H9 (cell line): ENCODE measurements at regions not wholly inside any gene's neighbourhood (a gene's known extent, or its start where the extent isn't known, plus 50 kb on each side); places are given as distances from the start of the nearest gene placed in this dataset.
A peak's percentile ranks its signal among the peaks of the same experiment; 100 is the strongest.
"Not testable (repeated sequence)": the region's sequence is repeated elsewhere in the genome, so short reads cannot be mapped to it uniquely, and the experiment has no call there.

Source experiments
- DNase-seq: peaks from one replicate; pipeline ENCODE4 v3.0.0-alpha.2; 2017
- H2AFZ ChIP-seq: one replicate; pipeline ENCODE4 v1.6.1; 2013; ENCODE audit warnings: mild to moderate bottlenecking, low read length, control low read depth, moderate library complexity
- H2AK5ac ChIP-seq: 2 replicates; pipeline ENCODE4 v1.6.1; 2013; ENCODE audit warnings: low read length, control low read depth, mixed read lengths; ENCODE audit not compliant: insufficient read length
- H2BK120ac ChIP-seq: one replicate; pipeline ENCODE4 v1.6.1; 2013; ENCODE audit warnings: low read depth, mild to moderate bottlenecking, low read length, control low read depth, inconsistent platforms; ENCODE audit not compliant: poor library complexity, severe bottlenecking
- H2BK12ac ChIP-seq: 2 replicates; pipeline ENCODE4 v1.6.1; 2013; ENCODE audit warnings: low read length, control low read depth, mixed read lengths, low read depth; ENCODE audit not compliant: insufficient read length
- H2BK15ac ChIP-seq: 2 replicates; pipeline ENCODE4 v1.6.1; 2013; ENCODE audit warnings: low read depth, low read length, control low read depth
- H2BK20ac ChIP-seq: one replicate; pipeline ENCODE4 v1.6.1; 2013; ENCODE audit warnings: low read depth, mild to moderate bottlenecking, low read length, control low read depth, inconsistent platforms; ENCODE audit not compliant: poor library complexity, severe bottlenecking
- H2BK5ac ChIP-seq: 2 replicates; pipeline ENCODE4 v1.6.1; 2013; ENCODE audit warnings: low read length, control low read depth, mixed read lengths; ENCODE audit not compliant: insufficient read length
- H3K14ac ChIP-seq: 2 replicates; pipeline ENCODE4 v1.6.1; 2013; ENCODE audit warnings: low read length, control low read depth; ENCODE audit not compliant: insufficient read depth
- H3K18ac ChIP-seq: 2 replicates; pipeline ENCODE4 v1.6.1; 2013; ENCODE audit warnings: low read depth, mild to moderate bottlenecking, mixed read lengths, low read length, control low read depth; ENCODE audit not compliant: insufficient read length
- H3K23ac ChIP-seq: 2 replicates; pipeline ENCODE4 v1.6.1; 2013; ENCODE audit warnings: low read length, control low read depth, mixed read lengths, low read depth; ENCODE audit not compliant: insufficient read length
- H3K23me2 ChIP-seq: 2 replicates; pipeline ENCODE4 v1.6.1; 2013; ENCODE audit warnings: low read depth, mild to moderate bottlenecking, mixed read lengths, low read length, control low read depth; ENCODE audit not compliant: insufficient read length, poor library complexity, severe bottlenecking
- H3K27ac ChIP-seq: 2 replicates; pipeline ENCODE4 v1.5.1; 2013; ENCODE audit warnings: low read length, control low read depth, mixed read lengths, low read depth; ENCODE audit not compliant: insufficient read length
- H3K27me3 ChIP-seq: 2 replicates; pipeline ENCODE4 v1.6.1; 2013; ENCODE audit warnings: low read length, control low read depth, inconsistent platforms; ENCODE audit not compliant: insufficient read depth
- H3K4ac ChIP-seq: 2 replicates; pipeline ENCODE4 v1.6.1; 2013; ENCODE audit warnings: low read depth, mild to moderate bottlenecking, control low read depth, inconsistent platforms, low read length, moderate library complexity
- H3K4me1 ChIP-seq: 2 replicates; pipeline ENCODE4 v1.6.1; 2013; ENCODE audit warnings: low read length, control low read depth, inconsistent platforms; ENCODE audit not compliant: insufficient read depth
- H3K4me2 ChIP-seq: 2 replicates; pipeline ENCODE4 v1.6.1; 2013; ENCODE audit warnings: low read length, control low read depth, mixed read lengths; ENCODE audit not compliant: insufficient read length, insufficient read depth
- H3K56ac ChIP-seq: 2 replicates; pipeline ENCODE4 v1.6.1; 2013; ENCODE audit warnings: low read depth, mild to moderate bottlenecking, mixed read lengths, low read length, control low read depth; ENCODE audit not compliant: insufficient read length
- H3K79me1 ChIP-seq: 2 replicates; pipeline ENCODE4 v1.6.1; 2013; ENCODE audit warnings: low read depth, mild to moderate bottlenecking, moderate library complexity, low read length, control low read depth, inconsistent platforms; ENCODE audit not compliant: insufficient read depth, poor library complexity, severe bottlenecking
- H3K79me2 ChIP-seq: 2 replicates; pipeline ENCODE4 v1.6.1; 2013; ENCODE audit warnings: low read length, control low read depth, inconsistent platforms; ENCODE audit not compliant: insufficient read depth
- H3K9ac ChIP-seq: 2 replicates; pipeline ENCODE4 v1.6.1; 2013; ENCODE audit warnings: low read length, control low read depth, mixed read lengths; ENCODE audit not compliant: insufficient read length; ENCODE audit errors: extremely low read depth
- H3K9me3 ChIP-seq: one replicate; pipeline ENCODE4 v1.6.1; 2013; ENCODE audit warnings: low read depth, low read length, inconsistent platforms; ENCODE audit not compliant: control insufficient read depth
- H3T11ph ChIP-seq: one replicate; pipeline ENCODE4 v1.6.1; 2013; ENCODE audit warnings: mild to moderate bottlenecking, low read length, control low read depth, inconsistent platforms
- H4K20me1 ChIP-seq: one replicate; pipeline ENCODE4 v1.6.1; 2013; ENCODE audit not compliant: control insufficient read depth, insufficient read length, insufficient read depth
- H4K5ac ChIP-seq: 2 replicates; pipeline ENCODE4 v1.6.1; 2013; ENCODE audit warnings: low read depth, mild to moderate bottlenecking, mixed read lengths, low read length, control low read depth; ENCODE audit not compliant: insufficient read length
- H4K8ac ChIP-seq: replicated peaks from 2 replicates; pipeline ENCODE4 v1.6.1; 2013; ENCODE audit warnings: low read length, control low read depth, mixed read lengths, low read depth; ENCODE audit not compliant: insufficient read length
- H4K91ac ChIP-seq: 2 replicates; pipeline ENCODE4 v1.6.1; 2013; ENCODE audit warnings: low read depth, mild to moderate bottlenecking, moderate library complexity, mixed read lengths, low read length, control low read depth; ENCODE audit not compliant: insufficient read length
- H3K27ac Mint-ChIP-seq, 3 experiments: 2 replicates in 2 of 3; 3 replicates in 1 of 3; pipeline ENCODE4 v1.8.0; 2020 to 2021; ENCODE audit warnings: mixed read lengths in 3 of 3, mild to moderate bottlenecking in 1 of 3, moderate library complexity in 1 of 3
- H3K27me3 Mint-ChIP-seq: 2 replicates; pipeline ENCODE4 v1.8.0; 2021; ENCODE audit warnings: low read depth, mild to moderate bottlenecking, moderate library complexity, mixed read lengths
- H3K36me3 Mint-ChIP-seq, 3 experiments: 2 replicates in 2 of 3; 3 replicates in 1 of 3; pipeline ENCODE4 v1.8.0; 2020 to 2021; ENCODE audit warnings: low read depth in 3 of 3, mixed read lengths in 3 of 3; ENCODE audit not compliant: insufficient read depth in 1 of 3
- H3K4me1 Mint-ChIP-seq, 2 experiments: 2 replicates each; pipeline ENCODE4 v1.8.0; 2020; ENCODE audit warnings: mixed read lengths in 2 of 2
- H3K4me3 Mint-ChIP-seq, 2 experiments: 2 replicates in 1 of 2; 3 replicates in 1 of 2; pipeline ENCODE4 v1.8.0; 2020 to 2021; ENCODE audit warnings: mild to moderate bottlenecking in 2 of 2, mixed read lengths in 2 of 2, moderate library complexity in 1 of 2
- H3K9me3 Mint-ChIP-seq, 2 experiments: 2 replicates in 1 of 2; 3 replicates in 1 of 2; pipeline ENCODE4 v1.8.0; 2020; ENCODE audit warnings: mild to moderate bottlenecking in 2 of 2, mixed read lengths in 2 of 2, moderate library complexity in 1 of 2
- CTCF ChIP-seq: fragments of 200-600 bp; sonication (generic); conservative IDR thresholded peaks from 3 replicates; pipeline ENCODE4 v1.8.0; 2021; ENCODE audit warnings: antibody characterized with exemption, mild to moderate bottlenecking
- WGBS: extraction: QIAGEN DNeasy Blood & Tissue Kit; methylation state at CpG from one replicate; pipeline ENCODE4 v1.1.7; 2013; ENCODE audit warnings: missing lambda C conversion rate, low lambda C conversion rate, mixed read lengths; ENCODE audit not compliant: insufficient read length; ENCODE audit errors: extremely low coverage; 5-methylcytosine and 5-hydroxymethylcytosine counted together

GRCh38 chr4:4107411-4108107, 119.2 kb downstream of the OTOP1 start:
- H2BK20ac ChIP-seq, H3K56ac ChIP-seq, H3T11ph ChIP-seq, H4K5ac ChIP-seq, H4K20me1 ChIP-seq, H2AK5ac ChIP-seq, H4K91ac ChIP-seq, H3K23me2 ChIP-seq, H3K4me2 ChIP-seq, H3K27me3 ChIP-seq, H2BK5ac ChIP-seq, H3K9ac ChIP-seq, H3K79me1 ChIP-seq, H4K8ac ChIP-seq, H2BK12ac ChIP-seq, H3K27ac ChIP-seq, H2AFZ ChIP-seq, H3K14ac ChIP-seq, H3K4ac ChIP-seq, H3K23ac ChIP-seq, H3K18ac ChIP-seq, H3K36me3 Mint-ChIP-seq, H3K4me1 ChIP-seq, H3K79me2 ChIP-seq, H2BK120ac ChIP-seq, H3K9me3 ChIP-seq, H3K9me3 Mint-ChIP-seq, H2BK15ac ChIP-seq: not testable (repeated sequence)
- peak overlapping the region; percentile 67 to 86 for H3K4me3 Mint-ChIP-seq
- WGBS = no CpG with 5 or more reads among the region's 52 CpGs
- H3K27me3 Mint-ChIP-seq = peaks cover 36% of the 10 kb centered on the region
- peak; percentile 57 for DNase-seq
- peak; percentile 60 for TF ChIP-seq CTCF
- peaks cover 9 to 28% of the 10 kb centered on the region in 2 experiments for H3K4me1 Mint-ChIP-seq
- peak overlapping the region in 1 of 3 experiments; percentile 59; a peak in 1 of 7 replicates for H3K27ac Mint-ChIP-seq

GRCh38 chr4:4115381-4115780, 111.3 kb downstream of the OTOP1 start:
- H3K27me3 Mint-ChIP-seq = peaks cover 14% of the 10 kb centered on the region
- DNase-seq, H2BK12ac ChIP-seq, H3K4me1 ChIP-seq, H3K27ac Mint-ChIP-seq, H2BK5ac ChIP-seq, H3K9me3 Mint-ChIP-seq, H2BK120ac ChIP-seq, H3K27me3 ChIP-seq, H2BK20ac ChIP-seq, H3K27ac ChIP-seq, H3K79me1 ChIP-seq, H4K91ac ChIP-seq, H3T11ph ChIP-seq, H3K9ac ChIP-seq, H3K4ac ChIP-seq, H4K8ac ChIP-seq, H4K5ac ChIP-seq, H3K36me3 Mint-ChIP-seq, H3K23me2 ChIP-seq, H3K4me3 Mint-ChIP-seq, H2AFZ ChIP-seq, H3K56ac ChIP-seq, H2AK5ac ChIP-seq, H3K9me3 ChIP-seq, H3K18ac ChIP-seq, H3K4me2 ChIP-seq, H3K79me2 ChIP-seq, H4K20me1 ChIP-seq, H2BK15ac ChIP-seq, H3K4me1 Mint-ChIP-seq, H3K14ac ChIP-seq, H3K23ac ChIP-seq: not testable (repeated sequence)
- WGBS = no CpG with 5 or more reads among the region's 13 CpGs
